ENCODE measurements at regions not wholly inside any gene's neighbourhood (a gene's known extent, or its start where the extent isn't known, plus 50 kb on each side); places are given as distances from the start of the nearest gene placed in this dataset.

DNA sequence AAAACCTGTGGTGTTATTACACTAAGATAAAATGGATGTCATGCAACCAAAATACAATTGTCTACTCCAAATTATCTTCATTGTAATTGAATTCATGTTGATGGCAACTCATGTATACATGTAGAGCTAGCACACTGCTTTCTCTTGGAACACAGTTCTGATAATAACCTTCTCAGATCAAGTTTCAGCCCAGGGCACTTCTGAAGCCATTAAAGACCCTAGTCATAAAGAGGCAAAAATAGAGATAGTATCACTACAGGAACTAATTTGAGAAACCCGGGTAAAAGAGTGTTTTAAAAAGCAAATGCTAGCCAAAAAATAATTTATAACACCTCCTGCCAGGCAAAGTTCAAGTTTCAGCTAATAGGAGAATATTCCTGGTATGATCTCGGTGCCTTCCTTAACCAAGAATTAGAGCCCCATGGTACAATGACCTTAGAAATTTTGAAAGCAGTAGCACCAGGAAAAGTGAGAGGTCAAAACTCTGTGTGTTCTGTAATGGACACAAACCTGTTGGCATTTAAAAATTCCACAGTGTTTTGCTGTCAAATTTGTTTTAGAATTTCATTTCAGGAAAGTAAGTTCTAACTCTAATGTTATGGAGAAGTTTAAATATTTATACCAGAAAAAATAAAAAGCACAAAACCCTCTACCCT is 105.0 kb upstream of the FRMD6 start:
- DNase-seq (ENCODE audit: low spot score) = no peak

DNA sequence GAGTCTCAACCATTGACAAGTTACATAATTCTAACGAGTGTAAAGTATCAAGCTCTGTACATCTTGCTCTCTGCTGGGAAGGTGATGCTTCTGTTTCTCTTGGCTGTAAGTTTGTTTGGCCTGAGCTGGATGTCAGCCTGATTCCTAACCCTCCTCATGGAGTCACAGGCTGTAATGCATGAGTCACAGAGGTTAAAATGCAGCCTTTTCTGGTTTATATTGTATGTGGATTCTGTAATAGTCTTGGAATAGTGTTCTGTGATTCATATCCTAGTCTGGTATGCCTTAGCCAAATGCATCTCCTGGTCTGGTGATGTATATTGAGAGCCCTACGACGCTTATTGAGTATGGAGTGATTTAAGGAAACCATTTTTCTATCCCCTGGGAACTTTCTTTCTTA is 104.5 kb upstream of the FRMD6 start:
- no peak for DNase-seq (ENCODE audit: low spot score)

DNA sequence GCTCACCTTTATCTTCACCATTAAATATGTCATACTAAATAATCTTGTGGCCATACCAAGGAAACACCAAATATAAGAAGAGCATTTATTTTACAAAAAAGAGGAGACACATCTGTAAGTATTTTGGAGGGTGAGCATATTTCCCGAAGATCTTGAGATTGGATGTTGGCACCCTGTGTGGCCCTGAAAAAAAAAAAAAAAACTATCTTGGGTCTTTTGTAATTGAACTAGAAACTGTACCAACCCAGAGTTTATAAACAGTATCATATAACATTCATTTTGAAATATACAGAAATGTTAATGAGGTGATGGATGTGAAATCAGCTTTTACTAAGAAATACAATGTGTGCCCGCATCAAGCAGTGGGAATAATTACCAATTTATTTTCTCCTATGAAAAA is 104.0 kb upstream of the FRMD6 start:
- no peak for DNase-seq (ENCODE audit: low spot score)

DNA sequence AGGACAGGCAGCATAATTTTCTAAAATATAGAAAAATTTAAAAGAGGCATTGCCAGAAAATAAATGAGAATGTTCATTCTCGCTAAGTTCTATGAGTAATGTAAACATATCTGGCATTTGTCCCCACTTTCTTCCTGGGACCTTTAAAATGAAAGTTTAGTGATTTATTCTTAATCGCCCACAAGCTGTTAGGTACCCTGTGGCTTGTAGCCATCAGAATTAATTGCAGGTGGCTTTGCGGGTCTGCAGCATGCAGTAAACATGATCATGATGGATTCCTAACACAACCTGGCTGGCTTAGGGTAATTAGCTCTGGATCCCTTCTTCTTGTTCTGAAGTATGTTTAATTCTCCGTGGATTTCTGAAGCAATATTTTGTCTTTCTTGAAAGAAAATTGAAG is 103.5 kb upstream of the FRMD6 start:
- no peak for DNase-seq (ENCODE audit: low spot score)

DNA sequence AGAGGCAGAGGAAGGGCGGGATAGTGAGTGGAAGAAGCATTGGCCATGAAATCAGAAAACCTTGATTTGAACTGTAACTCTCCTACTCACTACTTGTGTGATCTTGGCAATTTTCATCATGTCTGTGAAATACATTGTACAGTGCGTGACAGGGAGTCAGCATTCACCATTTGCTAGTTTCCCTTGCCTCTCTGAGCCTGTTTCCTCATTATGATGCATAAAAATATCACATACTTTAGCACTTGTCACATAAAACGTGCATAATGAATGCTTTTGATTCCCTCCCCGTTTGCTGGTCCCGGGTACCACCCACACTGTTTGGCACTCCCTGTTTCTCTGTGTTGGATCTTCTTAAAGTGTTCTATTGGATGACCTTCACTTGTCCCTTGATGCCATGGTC is 101.1 kb upstream of the FRMD6 start:
- no peak for DNase-seq (ENCODE audit: low spot score)

DNA sequence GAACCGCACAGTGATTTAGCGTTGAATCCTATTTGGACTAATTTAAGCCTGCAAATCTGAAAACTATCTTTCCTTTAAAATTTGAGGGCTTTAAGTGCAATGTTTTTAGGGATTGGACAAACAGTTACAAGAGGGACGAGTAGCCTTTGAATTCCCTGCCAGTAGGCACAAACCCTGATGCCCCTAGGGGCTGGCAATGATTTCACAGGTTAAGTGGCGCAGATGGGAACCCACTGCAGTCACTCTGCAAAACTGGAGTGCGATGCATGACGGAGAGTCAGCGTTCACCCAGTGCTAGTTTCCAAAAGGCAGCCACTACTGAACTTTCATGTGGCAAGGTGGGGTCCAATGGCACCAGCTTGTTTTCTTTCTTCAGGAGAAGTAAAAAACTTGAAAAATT is 99.4 kb upstream of the FRMD6 start:
- DNase-seq (ENCODE audit: low spot score) = no peak

DNA sequence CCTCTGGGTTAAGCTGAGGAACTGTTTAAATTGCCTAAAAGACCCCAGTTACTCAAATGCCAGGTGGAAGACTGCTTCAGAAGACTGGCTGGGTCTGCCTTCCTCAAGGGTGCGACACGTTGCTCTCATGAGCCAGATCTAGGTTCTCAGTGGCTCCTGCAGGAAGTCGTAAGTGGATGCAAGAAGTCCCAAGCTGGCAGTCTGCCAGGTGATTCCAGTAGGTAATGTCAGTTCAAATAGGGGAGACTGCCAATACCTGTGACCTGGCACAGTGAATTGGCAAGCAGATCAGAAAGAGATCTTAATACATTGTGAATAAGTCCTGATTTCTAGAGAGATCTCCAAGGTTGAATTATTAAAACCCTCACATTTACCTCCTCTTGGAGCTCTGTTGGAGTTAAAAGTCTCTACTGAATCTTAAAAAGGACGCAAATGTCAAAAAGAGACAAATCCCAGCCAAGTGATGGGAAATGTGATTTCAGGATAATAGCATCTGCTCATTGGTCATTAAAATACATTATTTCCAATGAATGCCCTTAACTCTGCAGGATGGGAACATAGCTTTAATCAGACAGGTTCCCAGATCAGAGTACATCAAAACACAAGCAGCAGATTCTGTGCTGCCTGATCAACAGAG is 98.8 kb upstream of the FRMD6 start:
- no peak for DNase-seq (ENCODE audit: low spot score)

DNA sequence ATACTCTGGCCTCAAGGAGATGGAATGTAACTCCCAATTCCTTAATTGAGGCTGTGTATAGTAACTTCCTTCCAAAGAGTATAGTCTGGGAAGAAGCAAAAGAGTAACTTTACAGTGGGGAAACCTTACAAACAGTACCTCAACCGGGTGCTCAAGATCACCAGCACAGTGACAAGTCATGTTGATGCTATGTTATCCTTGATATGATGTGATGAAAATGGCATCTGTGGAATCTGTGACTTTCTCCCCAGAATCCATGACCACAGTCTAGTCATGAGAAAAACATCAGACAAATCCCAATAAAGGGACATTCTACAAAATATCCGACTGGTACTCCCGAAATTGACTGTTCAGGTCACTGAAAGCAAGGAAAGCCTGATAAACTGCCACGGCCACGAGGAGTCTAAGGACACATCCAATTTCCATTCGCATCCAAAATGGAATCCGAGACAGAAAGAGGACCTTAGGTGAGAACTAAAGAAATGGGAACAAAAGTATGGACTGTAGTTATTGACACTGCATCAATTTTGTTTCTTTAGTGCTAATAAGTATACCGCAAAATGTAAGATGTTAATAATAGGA is 97.3 kb upstream of the FRMD6 start:
- no peak for DNase-seq (ENCODE audit: low spot score)

DNA sequence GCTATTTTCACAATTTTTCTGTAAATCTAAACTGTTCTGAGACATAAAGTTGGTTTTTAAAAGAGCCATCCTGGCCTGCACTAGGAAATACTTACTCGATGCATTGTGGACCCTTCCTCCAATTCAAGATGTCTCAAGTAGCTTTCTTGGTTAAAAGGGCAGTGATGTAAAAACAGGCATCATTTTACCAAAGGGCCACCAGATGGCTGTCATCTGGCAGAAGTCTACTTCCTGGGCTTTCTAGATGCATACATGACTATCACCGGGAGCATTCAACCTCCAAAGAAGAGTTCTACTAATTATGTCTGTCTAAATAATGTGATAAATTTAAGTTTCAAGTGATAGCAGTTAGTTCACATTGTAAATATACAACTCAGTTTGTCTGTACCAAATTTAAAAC is 96.8 kb upstream of the FRMD6 start:
- no peak for DNase-seq (ENCODE audit: low spot score)

DNA sequence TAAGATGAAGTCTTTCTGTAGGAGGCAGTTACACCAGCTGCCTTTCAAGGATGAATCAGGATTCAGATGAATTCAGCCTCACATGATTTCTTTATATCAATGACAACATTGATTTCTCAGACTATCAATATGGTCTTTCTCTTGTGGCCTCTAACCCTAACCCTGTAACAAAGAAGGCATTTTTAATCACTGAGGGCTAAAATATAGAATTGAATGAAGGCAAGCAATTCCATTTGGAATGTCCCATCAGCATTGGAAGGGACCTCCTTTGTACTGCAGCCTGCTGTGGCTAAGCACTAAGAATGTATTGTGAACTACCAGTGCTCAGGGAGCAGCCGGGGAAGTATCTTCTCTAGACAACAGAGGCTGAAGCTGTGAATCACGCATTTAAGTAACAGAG is 90.6 kb upstream of the FRMD6 start:
- peak; percentile 13 for DNase-seq (ENCODE audit: low spot score)

DNA sequence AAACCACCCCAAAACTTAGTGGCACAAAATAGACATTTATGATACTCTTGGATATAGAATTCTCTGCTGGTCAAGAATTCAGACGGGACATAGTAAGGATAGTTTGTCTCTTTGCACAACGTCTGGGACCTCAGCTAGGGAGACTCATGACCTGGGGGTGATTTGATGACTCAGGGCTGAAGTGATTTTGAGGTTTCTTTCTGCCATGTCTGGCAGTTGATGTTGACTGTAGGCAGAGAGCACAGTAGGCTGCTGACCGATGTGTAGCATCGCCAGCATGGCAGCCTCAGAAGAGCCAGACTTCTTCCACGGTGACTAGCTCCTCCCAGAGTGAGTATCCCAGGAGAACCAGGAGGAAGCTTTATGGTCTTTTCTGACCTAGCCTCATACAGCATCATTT is 88.9 kb upstream of the FRMD6 start:
- DNase-seq (ENCODE audit: low spot score) = no peak

DNA sequence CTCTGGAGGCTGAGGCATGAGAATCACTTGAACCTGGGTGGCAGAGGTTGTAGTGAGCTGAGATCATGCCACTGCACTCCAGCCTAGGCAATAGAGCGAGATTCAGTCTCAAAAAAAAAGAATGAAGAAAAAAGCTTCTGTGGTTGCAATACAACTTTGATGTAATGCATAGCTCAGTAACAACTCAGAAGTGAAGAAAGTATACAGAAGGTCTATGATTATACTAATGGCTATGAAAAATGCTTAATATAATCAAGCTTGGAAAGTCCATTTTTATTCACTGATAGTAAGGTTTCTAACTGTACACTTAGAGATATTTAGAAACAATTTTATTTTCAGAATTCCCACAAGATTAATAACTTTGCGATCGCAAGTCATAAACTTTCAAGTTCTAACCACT is 88.2 kb upstream of the FRMD6 start:
- no peak for DNase-seq (ENCODE audit: low spot score)

DNA sequence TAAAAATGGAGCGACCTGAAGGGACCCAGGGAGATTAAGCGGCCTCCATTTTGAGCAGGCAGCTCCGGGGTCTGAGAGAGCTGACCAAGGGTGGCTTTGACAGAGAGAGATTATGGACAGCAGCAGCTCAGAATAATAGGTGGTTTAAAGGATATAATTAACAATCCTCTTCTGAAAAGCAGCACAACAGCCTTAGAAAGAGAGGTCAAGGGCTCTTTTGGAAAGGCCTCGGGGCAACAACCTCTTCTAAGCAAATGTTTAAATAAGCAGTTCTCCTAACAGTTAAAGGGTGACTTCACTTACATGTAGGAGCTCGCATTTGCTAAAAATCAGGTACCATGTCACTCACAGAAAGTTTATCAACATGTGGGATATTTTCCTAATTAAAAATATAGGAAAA is 87.2 kb upstream of the FRMD6 start:
- DNase-seq (ENCODE audit: low spot score) = no peak

DNA sequence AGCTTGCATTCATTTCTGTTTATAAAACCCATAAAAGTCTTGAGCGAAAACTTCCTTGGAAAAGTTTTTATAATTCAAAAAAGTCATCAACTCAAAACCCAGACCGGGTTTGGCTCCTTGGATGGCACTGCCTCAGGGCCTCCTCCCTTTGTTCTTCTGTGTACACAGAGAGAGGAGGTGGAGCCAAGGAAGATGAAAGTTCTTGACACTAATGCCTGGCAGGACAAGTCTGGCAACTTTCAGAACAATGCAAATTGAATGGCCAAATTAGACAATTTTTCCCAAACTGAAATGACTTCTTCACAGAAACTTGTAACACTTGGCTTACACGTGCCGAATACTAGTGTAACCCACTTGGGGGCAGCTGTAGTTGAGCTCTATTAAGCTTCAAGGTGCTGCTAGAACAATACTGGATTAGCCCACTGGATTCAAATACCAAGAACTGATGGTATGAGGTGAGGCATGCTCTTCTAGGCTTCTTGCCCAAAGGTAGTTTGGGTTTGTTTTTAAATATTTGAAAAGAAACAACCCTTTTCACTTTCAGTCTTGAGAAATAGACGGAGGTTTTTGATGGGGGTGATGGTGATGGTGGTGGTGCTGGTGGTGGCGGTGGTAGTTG is 86.6 kb upstream of the FRMD6 start:
- no peak for DNase-seq (ENCODE audit: low spot score)

DNA sequence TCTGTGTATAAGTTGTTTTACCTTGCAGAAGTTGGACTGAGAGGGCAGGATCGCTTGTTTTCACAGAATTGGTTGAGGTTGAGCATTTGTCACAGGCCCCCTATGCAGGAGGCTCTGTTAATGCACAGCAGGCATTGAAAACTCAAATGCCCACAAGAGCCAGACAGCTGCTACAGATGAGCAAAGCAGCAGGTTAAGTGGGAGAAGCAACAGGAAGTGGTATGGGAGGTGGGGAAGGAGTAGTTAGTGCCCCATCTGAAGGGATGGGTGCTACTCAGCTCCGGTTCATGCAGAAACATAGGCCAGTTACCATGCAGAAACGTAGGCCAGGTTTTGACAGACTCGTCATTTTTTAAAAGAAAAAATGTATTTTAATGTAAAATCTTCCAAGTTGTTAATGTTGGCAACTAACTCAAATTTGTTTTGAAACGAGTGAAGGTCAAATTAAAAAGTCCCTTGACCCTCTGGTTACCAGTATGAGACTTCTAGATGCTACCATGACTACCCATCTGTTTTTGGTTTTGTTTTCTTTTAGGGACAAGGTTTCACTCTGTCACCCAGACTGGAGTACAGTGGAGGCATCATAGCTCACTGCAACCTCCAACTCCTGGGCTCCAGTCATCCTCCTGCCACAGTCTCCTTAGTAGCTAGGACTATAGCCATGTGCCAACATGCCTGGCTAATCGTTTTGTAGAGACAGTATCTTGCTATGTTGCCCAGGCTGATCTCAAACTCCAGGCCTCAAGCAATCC is 84.7 kb upstream of the FRMD6 start:
- DNase-seq (ENCODE audit: low spot score) = no peak

DNA sequence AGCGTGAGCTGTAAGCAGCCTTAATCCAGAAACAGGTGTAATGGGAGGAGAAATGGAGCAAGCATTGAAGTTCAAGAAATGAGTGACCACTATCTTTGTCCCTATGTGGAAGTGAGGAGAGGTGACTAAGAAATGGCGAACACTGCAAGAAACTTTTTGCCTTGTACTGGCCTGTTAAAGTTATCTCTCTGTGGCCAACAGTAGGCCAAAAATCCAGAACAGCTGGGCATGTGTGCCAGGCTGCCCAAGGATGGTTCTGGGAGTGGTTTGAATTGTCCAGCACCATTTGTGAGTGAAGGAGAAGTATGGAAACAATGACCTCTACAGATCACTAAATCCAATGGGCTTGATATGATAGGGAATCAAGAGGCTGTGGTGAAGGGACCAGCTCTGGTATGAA is 83.3 kb upstream of the FRMD6 start:
- no peak for DNase-seq (ENCODE audit: low spot score)

DNA sequence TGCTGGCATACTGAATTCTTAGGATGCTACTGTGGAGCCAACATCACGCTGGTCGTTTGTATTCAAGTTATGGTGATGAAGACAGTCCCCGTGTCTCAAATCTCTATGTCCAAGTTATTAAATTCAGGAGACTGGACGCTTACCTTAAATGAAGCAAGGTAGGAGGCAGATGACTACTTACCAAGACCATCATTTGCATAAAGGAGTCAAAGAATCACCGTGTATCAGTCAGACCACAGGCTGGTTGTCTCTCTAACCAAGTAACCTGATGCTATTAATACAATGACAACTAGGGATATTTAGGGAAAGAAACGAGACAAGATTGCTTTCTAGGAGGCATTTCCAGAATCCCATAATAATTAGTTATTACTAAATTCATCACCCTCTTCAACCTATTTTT is 78.1 kb upstream of the FRMD6 start:
- DNase-seq (ENCODE audit: low spot score) = no peak

DNA sequence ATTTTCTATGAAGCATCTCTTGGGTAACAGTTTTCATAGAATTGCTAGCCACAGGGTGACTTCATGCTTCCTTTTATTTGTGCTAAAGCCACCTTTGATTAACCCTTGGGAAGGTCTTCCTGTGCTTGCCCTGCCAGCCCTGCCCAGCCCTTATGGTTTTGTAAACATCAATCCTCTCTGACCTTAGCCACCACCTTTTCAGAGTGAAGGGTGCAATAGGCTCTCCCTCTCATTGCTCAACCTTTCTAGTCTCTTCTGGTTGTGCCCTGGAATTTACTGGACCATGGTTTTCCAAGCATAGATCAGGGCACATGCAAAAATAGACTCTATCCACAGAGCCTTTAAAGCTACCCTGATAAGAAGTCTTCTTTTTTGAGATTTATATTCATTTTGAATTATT is 77.7 kb upstream of the FRMD6 start:
- DNase-seq (ENCODE audit: low spot score) = no peak

DNA sequence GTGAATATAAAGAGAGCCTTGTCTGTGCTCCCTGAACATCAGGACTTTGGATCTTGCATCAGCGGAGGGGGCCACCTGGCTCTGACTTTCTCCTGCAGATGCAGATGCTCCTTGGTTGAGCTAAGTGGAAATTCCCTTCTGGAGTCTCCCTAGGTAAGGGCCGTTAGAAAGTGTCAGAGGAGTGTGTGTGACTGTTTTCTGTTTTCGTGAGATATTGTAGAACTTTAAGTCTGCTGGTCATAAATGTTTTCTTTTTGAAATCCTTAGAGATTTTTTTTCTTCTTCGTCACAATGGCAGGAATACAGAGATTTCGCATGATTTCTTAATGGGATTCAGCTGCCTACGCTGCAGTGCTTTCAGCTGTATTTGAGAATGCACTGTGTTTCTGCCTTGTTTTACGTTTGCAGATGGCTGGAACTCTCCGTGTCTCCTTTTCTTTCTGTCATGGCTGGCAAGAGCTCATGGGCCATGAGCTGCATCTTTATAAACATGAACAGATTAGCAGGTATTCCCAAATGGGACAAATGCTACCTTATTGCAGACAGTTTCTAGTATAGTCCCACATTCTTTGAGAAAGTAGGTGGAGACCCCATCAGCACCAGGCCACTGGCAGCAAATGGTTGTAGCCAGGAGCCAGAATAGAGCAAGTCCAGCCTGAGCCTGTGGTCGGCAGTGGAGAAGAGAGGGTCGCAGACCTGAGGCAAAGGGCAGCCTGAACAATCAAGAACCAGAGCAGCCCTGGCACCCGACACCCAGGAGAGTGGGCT is 76.2 kb upstream of the FRMD6 start:
- DNase-seq (ENCODE audit: low spot score) = no peak

DNA sequence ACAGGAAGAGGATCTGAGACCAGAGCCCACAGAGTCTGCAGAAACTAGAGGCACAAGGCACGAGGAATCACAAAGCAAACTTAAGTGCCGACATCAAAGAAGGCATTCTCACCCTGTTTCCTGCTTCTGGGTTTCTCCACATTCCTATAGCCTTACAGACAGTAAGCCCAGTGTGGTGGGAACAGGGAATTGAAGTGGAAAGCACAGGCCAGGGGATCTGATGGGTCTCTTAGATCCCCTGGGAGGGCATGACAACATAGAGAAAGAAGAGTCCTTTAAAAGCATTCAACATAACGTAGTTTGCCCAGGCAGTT is 75.6 kb upstream of the FRMD6 start:
- no peak for DNase-seq (ENCODE audit: low spot score)

DNA sequence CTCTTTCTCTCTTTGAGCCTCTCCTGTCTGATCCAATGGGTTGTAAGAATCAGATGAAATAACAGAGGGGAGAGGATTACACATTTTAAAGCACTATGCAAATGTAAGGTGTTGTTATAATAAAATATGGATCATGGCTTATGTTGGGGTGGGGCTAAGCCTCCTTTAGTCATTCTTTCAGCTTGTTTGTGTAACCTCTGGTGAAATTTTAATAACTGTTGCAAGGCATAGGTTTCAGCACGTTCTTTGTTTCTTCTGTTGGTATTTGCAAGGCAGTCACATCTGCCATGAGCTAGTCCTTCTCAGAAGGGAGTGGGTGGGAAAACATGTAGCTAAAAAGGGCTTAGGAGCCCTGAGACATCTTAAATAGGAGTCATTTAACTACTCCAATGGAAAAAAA is 74.8 kb upstream of the FRMD6 start:
- no peak for DNase-seq (ENCODE audit: low spot score)

DNA sequence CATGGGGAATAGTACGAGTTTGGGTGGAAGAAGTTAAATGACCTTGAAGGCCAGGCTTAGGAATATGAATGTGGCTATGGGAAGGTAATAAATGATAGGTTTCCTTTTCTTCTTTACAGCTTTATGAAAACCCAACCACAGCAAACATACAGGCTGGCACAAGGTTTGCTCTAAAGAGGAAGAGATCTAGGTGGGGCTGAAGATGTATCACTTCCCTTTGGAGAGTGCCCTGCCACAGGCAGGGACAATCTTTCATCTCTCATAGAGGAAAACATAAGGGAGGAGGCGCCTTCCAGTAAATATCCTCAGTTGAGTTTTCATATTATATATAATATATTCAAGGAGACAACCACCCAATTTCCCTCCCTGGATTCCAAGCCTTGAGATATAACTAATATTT is 72.9 kb upstream of the FRMD6 start:
- no peak for DNase-seq (ENCODE audit: low spot score)

Data from putamen (tissue), 1 donor.